ENCODE measurements at regions not wholly inside any gene's neighbourhood (a gene's known extent, or its start where the extent isn't known, plus 50 kb on each side); places are given as distances from the start of the nearest gene placed in this dataset.

DNA sequence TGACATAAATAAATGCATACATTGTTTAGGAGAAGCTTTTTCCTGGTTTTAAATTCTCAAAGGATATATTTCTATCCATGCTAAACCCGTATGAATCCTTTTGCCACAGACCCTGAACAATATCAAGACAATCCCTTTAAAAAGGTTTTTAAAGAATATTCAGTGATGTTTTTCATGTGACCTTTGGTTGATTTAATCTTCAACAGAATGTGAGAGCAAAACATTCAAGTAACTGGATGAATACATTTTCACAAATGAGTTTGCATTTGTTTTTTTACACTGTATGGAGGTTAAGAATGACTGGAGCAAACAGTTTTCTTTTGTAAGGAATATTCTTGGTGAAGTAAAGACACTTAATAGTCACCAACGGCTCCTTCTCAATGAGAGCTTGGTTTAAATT, 139.4 kb upstream of the CWC22 start:
- Histone ChIP-seq H3K36me3 (no peaks in the 10 kb centered on the region), H3K9me3 (no peaks in the 10 kb centered on the region), H3K27ac (no peak overlapping the region), H3K4me1 (no peaks in the 10 kb centered on the region), H3K4me3 (no peak overlapping the region), H3K27me3 (no peaks in the 10 kb centered on the region)
- intact Hi-C loops (cut with DNase I) = no loop called here
- ATAC-seq = no peak
- no peak for DNase-seq
- no peak for TF ChIP-seq CTCF (IDR thresholded peaks at IDR 0.05)

- Histone ChIP-seq H3K36me3 (no peaks in the 10 kb centered on the region), H3K4me3 (no peak overlapping the region), H3K27me3 (no peaks in the 10 kb centered on the region), H3K9me3 (no peaks in the 10 kb centered on the region), H3K27ac (no peak overlapping the region), H3K4me1 (no peaks in the 10 kb centered on the region)
- no peak for ATAC-seq
- no peak for DNase-seq
- TF ChIP-seq CTCF (IDR thresholded peaks at IDR 0.05) = no peak
- intact Hi-C loops (cut with DNase I) = no loop called here
These were observed 139.0 kb upstream of the CWC22 start for GRCh38 chr2:180146114-180146513.

- intact Hi-C loops (cut with DNase I) = no loop called here
- H3K27me3 ChIP-seq = no peaks in the 10 kb centered on the region
- no peaks in the 10 kb centered on the region for H3K4me1 ChIP-seq
- DNase-seq (no peak), ATAC-seq (no peak)
- H3K27ac ChIP-seq = no peak overlapping the region
- H3K9me3 ChIP-seq = no peaks in the 10 kb centered on the region
- no peak overlapping the region for H3K4me3 ChIP-seq
- no peaks in the 10 kb centered on the region for H3K36me3 ChIP-seq
- TF ChIP-seq CTCF (IDR thresholded peaks at IDR 0.05) = no peak
These were observed 138.1 kb upstream of the CWC22 start for GRCh38 chr2:180145163-180145562.

DNA sequence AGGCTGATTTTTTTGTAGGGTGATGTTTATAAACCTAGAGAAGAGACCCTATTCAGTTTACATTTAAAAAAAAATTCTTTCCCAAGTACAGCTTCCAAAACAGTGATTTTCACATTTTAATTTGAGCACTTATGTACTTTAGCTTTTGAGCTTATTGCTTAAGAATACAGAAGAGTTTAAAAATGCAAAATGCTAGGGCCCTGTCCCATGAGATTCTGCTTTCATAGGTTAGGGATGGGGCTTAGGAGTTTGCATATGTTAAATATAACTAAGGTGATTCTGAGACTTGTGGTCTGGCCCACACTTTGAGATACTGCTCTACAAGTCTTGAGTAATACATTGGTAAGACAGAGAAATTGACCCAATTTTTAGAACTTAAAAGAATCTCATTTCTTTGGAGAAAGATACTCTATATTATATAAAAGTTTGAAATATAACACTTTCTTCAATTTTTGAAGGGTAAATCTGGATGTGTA, 137.3 kb upstream of the CWC22 start:
- H3K4me3 ChIP-seq = no peak overlapping the region
- ATAC-seq (no peak), DNase-seq (no peak)
- H3K9me3 ChIP-seq = no peaks in the 10 kb centered on the region
- no peaks in the 10 kb centered on the region for H3K27me3 ChIP-seq
- intact Hi-C loops (cut with DNase I) = no loop called here
- H3K27ac ChIP-seq = no peak overlapping the region
- TF ChIP-seq CTCF (IDR thresholded peaks at IDR 0.05) = no peak
- H3K4me1 ChIP-seq = no peaks in the 10 kb centered on the region
- no peaks in the 10 kb centered on the region for H3K36me3 ChIP-seq

DNA sequence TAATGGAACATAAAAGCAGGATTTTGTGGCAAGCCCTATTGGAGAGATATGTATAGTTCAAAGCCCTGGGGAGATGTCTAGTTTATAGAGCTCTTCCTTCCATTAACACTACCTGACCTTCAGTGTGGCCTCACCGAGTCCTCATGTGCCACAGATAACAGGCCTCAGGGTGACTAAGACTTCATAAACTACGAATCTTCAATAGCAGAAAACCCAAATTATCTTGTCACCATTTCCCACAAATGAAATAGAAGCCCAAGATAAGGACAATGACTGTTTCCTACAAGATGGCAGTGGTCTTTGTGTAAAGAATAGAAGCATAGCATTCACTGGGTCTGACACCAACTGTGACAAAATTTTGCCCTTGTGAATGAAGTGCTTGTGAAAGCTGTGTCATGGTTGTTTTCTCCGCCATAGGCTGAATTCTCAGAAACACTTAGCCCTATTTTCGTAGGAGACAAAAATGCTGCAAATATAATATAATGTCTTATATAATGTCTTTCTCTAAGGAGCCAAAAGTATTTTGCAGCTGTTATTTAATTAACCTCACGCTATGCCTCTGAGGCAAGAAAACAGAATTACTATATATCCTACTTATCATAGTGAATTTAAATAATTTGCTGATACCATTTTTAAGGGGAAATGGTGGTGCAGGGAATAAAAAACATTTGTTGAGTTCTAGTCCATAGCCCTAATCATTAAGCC, 136.7 kb upstream of the CWC22 start:
- no peak for DNase-seq

More for the DNA sequence above, 136.7 kb upstream of the CWC22 start:
- Histone ChIP-seq H3K27ac (no peak overlapping the region), H3K36me3 (no peaks in the 10 kb centered on the region), H3K27me3 (no peaks in the 10 kb centered on the region), H3K4me1 (no peaks in the 10 kb centered on the region), H3K4me3 (no peak overlapping the region), H3K9me3 (no peaks in the 10 kb centered on the region)
- ATAC-seq = no peak
- TF ChIP-seq CTCF (IDR thresholded peaks at IDR 0.05) = no peak
- intact Hi-C loops (cut with DNase I) = no loop called here
